DND-41 (cell line): ENCODE measurements at regions not wholly inside any gene's neighbourhood (a gene's known extent, or its start where the extent isn't known, plus 50 kb on each side); places are given as distances from the start of the nearest gene placed in this dataset.

ENCODE experiments used
- EZH2 ChIP-seq: IDR thresholded peaks from 3 replicates; pipeline ENCODE4 v1.6.1; 2012; ENCODE audit warnings: borderline replicate concordance, low read depth, mild to moderate bottlenecking, moderate library complexity, low read length, inconsistent platforms; ENCODE audit not compliant: severe bottlenecking
- TF ChIP-seq, protein P1 (sequence below): IDR thresholded peaks from 2 replicates; pipeline ENCODE4 v1.5.1; 2012; ENCODE audit warnings: borderline replicate concordance, low read length, moderate library complexity, mild to moderate bottlenecking; ENCODE audit not compliant: poor library complexity, severe bottlenecking; ENCODE audit errors: extremely low read depth

DNA sequence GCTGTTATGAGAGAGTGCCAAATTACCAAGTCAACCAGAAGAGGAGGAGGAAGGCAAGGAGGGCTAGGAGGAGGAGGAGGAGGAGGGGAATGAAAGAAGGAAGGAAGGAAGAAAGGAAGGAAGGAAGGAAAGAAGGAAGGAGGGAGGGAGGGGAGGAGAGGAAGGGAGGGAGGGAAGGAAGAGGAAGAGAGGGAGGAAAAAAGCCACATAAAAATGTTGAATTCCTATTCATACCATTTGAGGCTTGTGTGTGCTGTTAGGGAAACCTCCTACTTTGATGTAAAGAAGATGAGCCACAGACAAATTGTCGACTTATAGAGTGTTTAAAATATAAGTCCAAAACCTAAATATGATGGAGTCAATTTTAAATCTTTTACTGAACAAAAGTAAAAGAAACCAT is 65.3 kb upstream of the MYLIP start:
- TF ChIP-seq, protein P1, sequence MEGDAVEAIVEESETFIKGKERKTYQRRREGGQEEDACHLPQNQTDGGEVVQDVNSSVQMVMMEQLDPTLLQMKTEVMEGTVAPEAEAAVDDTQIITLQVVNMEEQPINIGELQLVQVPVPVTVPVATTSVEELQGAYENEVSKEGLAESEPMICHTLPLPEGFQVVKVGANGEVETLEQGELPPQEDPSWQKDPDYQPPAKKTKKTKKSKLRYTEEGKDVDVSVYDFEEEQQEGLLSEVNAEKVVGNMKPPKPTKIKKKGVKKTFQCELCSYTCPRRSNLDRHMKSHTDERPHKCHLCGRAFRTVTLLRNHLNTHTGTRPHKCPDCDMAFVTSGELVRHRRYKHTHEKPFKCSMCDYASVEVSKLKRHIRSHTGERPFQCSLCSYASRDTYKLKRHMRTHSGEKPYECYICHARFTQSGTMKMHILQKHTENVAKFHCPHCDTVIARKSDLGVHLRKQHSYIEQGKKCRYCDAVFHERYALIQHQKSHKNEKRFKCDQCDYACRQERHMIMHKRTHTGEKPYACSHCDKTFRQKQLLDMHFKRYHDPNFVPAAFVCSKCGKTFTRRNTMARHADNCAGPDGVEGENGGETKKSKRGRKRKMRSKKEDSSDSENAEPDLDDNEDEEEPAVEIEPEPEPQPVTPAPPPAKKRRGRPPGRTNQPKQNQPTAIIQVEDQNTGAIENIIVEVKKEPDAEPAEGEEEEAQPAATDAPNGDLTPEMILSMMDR: no peak
- TF ChIP-seq EZH2: no peak
